ENCODE measurements at regions not wholly inside any gene's neighbourhood (a gene's known extent, or its start where the extent isn't known, plus 50 kb on each side); places are given as distances from the start of the nearest gene placed in this dataset.

DNA sequence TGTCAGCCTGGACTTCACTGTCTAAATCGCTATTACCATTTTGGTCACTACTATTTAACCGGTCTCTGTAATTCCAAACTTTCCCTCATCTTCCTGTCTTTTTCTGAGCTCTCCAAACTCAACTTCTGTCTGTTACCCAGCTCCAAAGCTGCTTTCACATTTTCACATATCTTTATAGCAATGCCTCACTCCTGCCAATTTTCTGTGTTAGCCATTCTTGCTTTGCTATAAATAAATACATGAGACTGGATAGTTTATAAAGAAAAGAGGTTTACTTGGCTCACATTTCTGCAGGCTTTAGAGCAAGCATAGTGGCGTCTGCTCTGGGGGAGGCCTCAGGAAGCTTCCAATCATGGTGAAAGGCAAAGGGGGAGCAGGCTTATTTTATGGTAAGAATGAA lies 368.3 kb upstream of the GNPDA2 start:
- no peak for DNase-seq (ENCODE audit: low spot score)

DNA sequence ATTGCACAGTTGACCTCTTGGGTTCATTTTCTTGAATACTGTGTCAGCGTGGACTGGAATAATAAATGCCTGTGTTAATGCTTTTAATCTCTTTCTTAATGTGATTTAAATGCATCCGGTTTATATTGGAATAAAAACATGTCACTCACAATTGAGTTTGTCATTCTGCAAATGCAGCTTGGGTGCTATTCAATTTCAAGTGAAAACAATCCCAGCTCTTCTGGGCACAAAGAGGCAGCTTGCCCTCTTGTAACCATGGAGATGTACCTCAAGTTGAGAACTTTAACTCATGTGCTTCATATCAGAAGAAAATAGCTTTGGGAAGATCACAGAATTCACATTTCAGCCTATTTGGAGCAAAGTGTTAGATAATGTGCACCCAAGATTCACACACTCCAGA lies 355.7 kb upstream of the GNPDA2 start:
- DNase-seq (ENCODE audit: low spot score): no peak

DNA sequence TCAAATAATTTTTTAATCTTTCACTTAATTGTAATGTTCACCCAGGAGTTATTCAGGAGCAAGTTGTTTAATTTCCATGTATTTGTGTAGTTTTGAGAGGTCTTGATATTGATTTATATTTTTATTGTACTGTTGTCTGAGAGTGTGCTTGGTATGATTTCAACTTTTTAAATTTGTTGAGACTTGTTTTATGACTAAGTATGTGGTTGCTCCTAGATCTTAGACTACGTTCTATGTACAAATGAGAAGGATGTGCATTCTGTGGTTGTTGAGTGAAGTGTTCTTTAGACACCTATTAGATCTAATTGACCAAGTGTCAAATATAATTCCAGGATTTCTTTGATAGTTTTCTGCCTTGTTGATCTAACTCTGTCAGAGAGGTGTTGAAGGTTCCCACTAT lies 353.3 kb upstream of the GNPDA2 start:
- DNase-seq (ENCODE audit: low spot score): no peak

DNA sequence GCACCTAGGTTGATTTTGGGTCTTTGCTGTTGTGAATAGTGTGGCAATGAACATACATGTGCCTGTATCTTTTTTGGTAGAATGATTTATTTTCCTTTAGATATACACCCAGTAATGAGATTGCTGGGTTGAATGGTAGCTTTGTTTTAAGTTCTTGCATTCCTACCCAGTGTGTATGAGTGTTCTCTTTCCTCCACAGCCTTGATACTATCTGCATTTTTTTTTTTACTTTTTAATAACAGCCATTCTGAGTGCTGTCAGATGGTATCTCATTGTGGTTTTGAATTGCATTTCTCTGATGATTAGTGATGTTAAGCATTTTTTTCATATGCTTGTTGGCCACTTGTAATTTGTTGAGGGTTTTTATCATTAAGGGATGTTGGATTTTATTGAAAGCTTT lies 351.8 kb upstream of the GNPDA2 start:
- DNase-seq (ENCODE audit: low spot score): no peak

DNA sequence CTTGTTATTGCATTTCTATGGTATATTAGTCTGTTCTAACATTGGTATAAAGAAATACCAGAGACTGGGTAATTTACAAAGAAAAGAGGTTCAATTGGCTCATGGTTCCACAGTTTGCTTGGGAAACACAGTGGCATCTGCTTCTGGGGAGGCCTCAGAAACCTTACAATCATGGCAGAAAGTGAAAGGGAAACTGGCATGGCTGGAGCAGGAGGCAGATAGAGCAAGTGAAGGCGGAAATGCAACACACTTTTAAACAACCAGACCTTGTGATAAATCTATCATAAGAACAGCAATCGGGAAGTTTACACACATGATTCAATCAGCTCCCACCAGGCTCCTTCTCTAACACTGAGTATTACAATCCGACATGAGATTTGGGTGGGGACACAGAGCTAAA lies 346.6 kb upstream of the GNPDA2 start:
- no peak for DNase-seq (ENCODE audit: low spot score)

DNA sequence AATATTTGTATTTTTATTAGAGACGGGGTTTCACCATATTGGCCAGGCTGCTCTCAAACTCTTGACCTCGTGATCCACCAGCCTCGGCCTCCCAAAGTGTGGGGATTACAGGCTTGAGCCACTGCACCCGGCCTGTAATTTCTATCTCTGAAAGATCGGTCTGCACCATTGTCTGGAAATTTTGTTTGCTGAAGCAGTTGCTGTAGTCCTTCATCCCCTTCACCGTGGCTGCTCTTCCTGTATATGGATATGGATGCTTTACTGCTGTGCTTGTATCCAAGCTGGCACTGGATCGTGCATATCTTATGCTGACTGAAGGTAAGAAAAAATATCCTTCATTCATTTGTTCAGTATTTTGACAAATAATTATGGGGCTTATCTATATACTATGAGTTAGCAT lies 338.4 kb upstream of the GNPDA2 start:
- no peak for DNase-seq (ENCODE audit: low spot score)

DNA sequence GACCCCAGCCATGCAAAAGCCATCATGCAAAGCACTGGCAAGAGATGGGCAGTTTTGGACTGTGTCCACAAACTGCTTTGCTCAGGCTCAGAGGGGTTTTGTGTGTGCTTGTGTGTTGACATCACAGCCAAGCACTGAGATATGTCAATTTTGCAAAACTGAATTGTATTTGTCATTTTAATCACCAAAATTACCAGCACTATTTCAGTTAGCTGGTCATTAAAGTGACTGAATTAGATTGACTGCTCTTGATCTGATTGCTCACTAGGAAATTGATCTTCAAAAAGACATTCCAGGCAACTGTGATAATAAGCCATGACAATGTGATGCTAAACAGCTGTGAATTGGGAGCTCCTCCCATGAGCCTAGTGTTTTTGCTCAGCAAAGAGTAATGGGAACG lies 337.3 kb upstream of the GNPDA2 start:
- DNase-seq (ENCODE audit: low spot score): no peak

DNA sequence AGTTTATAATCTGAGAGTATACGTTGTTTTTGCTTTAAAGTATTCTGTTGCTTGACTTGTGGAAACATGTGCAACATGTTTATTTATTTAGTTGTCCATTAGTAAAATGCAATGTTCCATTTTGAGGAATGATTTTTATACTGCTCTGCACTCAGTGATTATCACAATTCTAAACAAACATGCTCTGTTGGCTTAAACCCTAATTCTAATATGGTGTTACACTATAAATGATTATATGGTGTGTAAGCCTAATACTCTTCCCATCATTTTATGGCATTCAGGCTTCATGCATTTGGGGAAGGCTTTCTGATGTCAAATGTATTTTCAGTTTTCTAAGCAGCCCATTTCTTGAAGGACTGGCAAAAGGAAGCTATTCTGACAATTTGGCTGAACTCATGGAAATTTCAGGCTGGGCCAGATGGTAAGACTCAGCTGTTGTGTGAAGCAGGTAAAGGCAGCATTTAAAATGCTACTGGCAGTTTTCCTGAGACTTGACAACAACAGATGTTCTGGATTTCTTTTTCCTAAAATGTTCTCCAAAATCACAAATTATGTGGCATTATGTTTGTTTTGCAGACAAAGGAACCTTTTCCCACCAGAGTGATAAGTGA lies 336.7 kb upstream of the GNPDA2 start:
- DNase-seq (ENCODE audit: low spot score): no peak

DNA sequence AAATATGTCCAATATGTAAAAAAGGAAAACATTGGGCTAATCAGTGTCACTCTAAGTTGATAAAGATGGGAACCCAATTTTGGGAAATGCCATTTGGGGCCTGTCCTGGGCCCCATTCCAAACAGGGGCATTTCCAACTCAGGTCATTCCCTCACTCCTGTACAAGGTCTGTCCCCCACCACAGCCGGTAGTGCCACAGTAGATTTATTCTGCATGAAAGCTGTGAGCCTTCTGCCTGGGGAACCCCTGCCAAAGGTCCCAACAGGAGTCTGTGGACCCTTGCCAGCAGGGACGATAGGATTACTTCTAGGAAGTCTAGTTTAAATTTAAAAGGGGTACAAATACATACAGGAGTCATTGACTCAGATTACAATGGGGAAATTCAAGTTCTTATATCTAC lies 317.6 kb upstream of the GNPDA2 start:
- DNase-seq (ENCODE audit: low spot score): no peak

DNA sequence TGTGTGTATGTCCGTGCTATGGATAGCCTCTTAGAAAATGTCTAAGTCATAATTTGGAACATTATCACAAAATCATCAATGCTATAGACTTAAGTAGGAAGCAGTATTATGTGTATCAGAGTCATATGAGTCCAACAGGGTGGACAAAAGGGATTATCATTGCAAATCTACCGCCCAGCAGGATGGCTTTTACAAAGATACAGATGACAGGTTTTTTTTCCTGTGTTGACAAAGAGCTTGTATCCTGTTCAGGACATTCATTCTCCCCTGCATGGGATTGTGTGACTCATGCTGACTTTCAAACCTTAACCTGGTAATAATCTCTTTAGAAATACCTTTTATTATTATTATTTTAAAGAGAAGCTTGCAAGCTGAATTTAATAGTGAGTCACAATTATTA lies 310.3 kb upstream of the GNPDA2 start:
- no peak for DNase-seq (ENCODE audit: low spot score)

DNA sequence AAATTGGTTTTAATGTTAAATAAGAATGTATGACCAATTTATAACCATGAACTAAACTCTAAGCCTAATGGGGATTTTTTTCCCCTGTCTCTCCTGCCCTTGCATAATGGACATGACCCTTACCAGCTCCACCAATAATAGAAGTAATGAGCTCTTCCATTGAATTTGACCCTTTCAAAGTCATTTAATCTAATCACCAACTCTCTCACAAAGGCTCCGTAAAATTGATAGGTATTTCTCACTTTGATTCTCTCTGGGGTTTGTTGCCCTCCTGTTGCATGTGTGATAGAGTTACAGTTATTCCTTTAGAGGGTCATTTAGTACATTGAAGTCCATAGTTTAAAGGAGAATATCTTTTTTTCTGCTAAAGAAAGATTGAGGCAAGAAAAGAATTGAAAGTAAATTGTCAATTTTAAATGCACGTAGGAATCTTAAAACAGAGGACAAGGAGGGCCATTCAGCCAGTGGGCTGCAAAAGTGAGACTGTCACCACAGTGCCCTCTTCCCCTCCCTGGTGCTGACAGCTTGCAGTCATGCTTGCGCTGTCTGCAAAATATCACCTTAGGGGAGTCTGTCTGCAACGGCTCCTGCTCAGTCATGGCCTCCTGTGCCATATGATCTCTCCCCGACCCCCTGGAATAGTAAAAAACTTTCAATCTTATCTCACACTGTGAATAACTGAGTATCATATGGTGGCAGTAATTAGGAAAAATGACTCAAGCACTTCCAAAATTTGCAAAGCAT lies 307.5 kb upstream of the GNPDA2 start:
- DNase-seq (ENCODE audit: low spot score): no peak

DNA sequence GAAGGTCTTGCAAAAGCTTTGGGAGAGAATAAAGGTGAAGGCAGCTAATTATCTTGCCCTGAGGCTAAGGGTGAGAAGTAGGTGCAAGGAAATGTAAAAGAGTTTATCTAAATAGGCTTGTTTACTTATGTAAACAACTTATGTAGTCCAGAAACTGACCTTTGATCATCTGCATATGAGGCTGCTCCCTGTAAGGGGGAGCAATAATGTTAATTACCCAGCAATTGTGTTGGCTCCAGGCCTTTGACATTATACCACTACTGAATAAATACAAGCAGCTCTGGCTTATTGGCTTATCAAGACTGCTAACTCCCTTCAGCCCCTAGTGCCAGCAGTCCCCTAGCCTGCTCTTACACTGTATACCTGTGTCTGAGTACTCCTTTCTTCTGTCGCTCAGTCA lies 303.7 kb upstream of the GNPDA2 start:
- DNase-seq (ENCODE audit: low spot score): no peak

DNA sequence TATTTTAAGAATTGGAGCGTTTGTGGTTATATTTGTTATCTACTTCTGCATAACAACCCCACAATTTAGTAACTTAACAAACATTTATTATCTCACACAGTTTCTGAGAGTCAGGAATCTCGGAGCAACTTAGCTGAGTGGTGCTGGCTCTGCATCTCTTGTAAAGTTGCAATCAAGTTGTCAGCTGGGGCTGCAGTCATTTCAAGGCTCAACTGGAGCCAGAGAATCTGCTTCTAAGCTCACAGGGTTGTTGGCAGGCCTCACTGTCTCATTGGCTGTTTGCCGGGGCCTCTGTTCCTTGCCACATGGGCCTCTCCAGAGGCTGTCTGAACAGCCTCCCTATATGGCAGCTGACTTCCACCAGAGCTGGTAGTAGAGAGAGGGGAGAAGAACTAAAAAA lies 281.2 kb upstream of the GNPDA2 start:
- DNase-seq (ENCODE audit: low spot score): no peak

DNA sequence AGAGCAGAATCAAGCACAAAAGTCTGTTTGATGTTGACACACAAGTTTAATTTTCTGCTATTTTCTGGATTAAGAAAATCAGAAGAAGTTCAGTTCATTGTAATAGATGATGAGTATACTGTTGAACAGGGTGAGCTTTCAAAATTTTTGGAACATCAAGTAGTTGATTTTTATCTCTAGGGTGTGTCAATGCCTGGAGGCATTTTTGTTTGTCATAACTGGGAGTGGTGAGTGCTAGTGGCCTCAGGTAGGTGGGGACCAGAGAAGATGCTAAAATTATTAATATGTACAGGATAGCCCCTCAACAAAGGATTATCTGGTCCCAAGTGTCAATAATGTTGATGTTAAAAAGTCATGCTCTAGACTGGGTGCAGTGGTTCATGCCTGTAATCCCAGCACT lies 279.7 kb upstream of the GNPDA2 start:
- no peak for DNase-seq (ENCODE audit: low spot score)

DNA sequence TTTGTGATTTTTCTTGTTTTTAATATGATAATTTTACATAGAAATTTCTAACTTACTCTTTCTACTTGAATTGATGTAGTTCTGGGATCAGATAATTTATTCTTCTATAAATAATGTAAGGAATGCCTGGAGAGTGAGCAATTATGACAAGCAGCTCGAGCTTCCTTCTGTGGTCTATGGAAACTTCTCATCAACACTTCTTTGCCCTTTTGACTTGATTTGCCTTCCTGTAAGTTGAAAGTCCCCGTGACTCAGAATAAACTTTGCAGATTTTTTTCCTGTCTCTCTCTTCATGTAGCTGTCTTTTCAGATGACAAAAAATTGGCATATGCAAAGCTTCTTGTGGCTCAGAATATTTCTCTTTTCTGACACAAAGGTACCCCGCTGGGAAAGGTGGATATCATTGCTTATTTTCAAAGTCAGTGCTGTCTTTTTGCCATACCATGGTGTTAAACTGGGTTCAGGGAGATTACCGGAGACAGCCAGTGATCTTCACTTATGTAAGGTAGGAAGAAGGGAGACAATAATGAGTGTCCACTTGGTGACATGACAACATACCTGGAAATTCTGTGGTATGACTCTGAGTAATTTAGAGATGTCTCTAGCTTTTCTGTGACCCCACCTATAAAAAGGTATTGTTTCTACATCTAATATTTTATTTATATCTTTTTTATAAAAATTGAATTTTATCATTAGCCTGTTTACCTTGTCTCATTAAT lies 278.6 kb upstream of the GNPDA2 start:
- DNase-seq (ENCODE audit: low spot score): no peak

DNA sequence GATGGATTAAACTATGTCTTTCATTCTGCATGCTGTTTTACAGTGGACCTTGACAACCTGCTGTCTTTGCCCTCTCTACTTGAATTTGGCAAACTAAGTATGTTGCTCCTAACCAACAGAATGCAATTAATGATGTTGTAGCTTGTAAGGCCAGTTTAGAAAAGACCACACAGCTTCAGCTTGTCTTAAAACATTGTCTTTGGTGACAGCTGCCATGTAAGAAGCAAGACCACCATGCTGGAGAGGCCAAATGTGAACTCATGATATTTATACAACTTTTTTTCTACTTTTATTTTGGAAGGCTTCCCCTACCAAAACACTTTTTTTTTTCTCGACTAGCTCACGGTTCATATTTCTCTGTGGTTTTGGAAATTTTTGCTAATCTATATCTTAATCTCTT lies 278.0 kb upstream of the GNPDA2 start:
- no peak for DNase-seq (ENCODE audit: low spot score)

DNA sequence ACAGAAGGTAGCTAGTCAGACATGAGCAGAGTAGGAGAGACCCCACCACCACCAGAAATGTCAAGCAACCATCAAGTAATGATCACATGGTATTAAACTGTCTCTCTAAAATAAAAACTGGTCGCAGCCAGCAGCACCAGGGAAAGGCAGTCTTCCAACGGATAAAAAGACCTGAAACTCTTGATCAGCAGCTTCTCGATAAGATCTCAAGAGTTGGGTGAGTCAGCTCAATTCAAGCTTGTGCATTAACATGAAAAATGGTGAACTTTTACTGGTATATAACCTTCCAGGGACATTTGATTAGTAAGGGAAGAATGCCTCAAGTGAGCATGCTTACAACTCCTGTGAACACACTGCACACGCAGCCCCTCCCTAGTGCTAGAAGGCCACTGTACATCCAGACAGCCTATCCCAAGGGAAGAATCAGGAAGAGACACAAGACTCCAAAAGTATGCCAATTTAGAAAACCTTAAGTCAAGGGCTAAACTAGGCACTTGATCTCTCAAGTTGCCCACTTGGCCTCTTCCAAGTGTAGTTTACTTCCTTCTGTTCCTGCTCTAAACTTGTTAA lies 270.0 kb upstream of the GNPDA2 start:
- DNase-seq (ENCODE audit: low spot score): no peak

DNA sequence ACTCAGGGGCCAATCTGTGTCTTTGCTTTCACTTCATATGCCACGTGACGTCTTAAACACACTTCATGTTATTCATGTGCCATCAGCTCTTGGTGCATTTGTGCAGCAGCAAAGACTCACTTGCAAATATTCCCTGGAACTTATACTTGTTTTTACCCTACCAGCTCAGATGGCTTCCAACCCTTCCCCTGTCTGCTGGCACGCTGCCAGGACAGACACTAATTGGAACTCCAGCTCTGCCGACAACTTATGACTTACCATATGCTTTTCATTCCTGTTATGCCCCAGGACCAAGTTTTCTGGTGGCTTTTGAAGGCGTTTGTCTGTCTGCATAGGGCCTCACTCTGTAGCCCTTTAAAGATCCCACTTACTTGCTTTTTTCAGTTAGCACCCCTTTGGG lies 261.7 kb upstream of the GNPDA2 start:
- DNase-seq (ENCODE audit: low spot score): no peak

DNA sequence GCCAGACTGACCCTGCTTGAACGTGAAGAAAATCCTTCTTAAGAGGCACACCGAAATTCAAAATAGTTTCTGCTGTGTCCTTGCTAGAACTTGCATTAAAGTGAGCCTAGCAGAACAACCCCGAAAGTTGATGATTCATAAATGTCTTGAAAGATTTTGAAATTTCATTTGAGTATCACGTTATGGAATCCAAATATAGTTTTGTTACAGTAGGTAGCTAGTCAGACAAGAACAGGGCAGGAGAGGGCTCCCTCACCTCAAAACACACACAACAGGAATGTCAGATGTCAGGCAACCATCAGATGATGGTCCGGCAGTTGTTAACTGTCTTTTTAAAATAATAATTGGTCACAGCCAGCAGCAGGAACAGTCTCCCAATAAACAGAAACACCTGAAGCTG lies 259.6 kb upstream of the GNPDA2 start:
- no peak for DNase-seq (ENCODE audit: low spot score)

DNA sequence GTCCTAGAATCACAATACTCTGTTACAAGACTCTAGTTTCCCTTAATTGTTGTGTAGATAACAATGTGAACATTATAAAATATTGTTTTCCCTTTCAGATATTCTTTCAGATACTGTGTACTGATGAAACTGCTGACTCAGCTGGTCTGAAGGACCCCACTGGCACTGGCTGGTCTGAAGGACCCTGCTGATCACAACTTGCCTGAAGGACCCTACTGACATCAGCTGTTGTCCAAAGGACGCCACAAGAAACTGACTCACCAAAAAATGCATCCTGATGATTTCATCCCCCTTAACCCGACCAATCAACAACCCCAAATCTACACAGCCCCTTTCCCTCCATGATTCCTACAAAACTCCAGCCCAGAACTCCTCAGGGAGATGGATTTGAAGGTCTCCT lies 258.8 kb upstream of the GNPDA2 start:
- no peak for DNase-seq (ENCODE audit: low spot score)

DNA sequence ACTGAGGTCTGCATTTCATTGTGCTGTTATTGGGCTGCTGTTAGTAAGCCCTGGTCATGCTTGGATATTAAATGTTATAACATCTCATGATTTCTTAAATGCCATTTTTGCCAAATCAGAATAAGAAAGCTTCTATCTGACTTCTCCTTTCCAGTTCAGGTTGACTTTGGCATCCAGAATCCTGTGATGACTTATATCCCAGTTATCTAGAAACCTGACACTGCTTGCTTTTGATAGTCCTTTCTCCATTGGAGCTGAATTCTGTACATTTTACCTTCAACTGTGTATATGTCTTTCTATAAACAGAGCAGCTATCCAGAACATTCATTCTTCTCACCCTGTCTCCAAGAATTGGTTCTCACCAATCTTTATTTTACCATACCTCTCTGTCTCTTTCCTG lies 257.7 kb upstream of the GNPDA2 start:
- no peak for DNase-seq (ENCODE audit: low spot score)

DNA sequence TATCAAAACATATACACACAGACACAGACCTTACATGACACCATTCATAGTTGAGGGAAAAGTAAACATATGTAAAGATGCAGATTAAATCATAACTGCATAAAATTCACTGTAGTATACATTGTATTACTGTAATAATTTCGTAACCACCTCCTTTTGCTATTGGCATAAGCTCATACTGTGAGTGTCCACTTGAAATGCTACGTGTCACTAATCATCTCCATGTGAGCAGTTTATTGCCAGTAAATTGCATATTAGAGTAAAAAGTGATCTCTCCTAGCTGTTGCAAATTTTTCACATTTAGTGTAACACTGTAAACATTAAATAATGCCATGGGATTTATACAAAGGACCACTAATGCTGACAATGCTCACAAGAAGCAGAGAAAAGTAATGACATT lies 256.7 kb upstream of the GNPDA2 start:
- DNase-seq (ENCODE audit: low spot score): no peak

DNA sequence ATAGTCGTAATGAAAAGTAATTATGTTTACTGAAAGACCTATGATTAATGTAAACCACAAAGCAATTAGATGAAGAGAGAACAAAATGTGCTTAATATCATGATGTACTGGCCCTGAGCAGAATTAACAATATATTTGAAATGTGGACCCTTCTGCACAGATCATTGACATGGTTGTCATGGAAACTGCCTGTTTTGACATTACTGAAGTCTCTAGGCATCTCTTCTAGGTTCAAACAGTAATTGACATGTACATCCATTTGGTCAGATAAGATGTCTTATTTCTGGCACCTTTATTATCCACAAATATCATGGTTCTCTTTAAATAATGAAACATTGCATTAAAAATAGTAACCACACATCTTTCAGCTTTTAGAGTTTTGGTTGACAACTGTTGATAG lies 251.7 kb upstream of the GNPDA2 start:
- no peak for DNase-seq (ENCODE audit: low spot score)
